HepG2 (cell line): ENCODE measurements at regions not wholly inside any gene's neighbourhood (a gene's known extent, or its start where the extent isn't known, plus 50 kb on each side); places are given as distances from the start of the nearest gene placed in this dataset.

Source experiments
- ATAC-seq: fragments of 200-7000 bp; cut with Tn5 transposase; 3 replicates; pipeline ENCODE4 v1.9.1; 2020; ENCODE audit warnings: mild to moderate bottlenecking, moderate library complexity
- BruUV-seq: library from RNA; stranded (reverse); fragments of 400-500 nt; replicated peaks from 2 replicates; lab custom pipeline; 2021; lab: Mats Ljungman, UMichigan
- CTCF ChIA-PET: fragments of 300-600 bp; formaldehyde crosslinking; extraction: SDS; loops from one replicate; lab custom pipeline; 2021; ENCODE audit warnings: low total read pairs, inconsistent platforms, low intra/inter-chr PET ratio; lab: Yijun Ruan, JAX
- POLR2A ChIA-PET: fragments of 350-600 bp; sonication (Branson Sonifier 250); formaldehyde crosslinking; loops from one replicate; lab custom pipeline; 2020; ENCODE audit warnings: antibody characterized with exemption, inconsistent platforms; lab: Yijun Ruan, JAX
- DNase-seq: peaks from one replicate; pipeline ENCODE4 v3.0.0-alpha.2; 2015; ENCODE audit warnings: low spot score
- FAIRE-seq: peaks from 3 replicates; lab custom pipeline; 2011; peaks lifted over from hg19 to GRCh38; lab: Jason Lieb, UNC
- H2AFZ ChIP-seq: one replicate; pipeline ENCODE4 v1.6.1; 2011; ENCODE audit warnings: low read length, inconsistent platforms
- H3K27ac ChIP-seq: fragments of 300-600 bp; 3 replicates; pipeline ENCODE4 v1.8.0; 2011; ENCODE audit warnings: mixed run types, mild to moderate bottlenecking, mixed read lengths, low read length, inconsistent platforms; ENCODE audit not compliant: insufficient read depth; ENCODE audit errors: extremely low read length
- H3K27me3 ChIP-seq, 2 experiments: fragments of 200-600 bp in 1 of 2; 2 replicates in 1 of 2; 3 replicates in 1 of 2; pipeline versions ENCODE4 v1.6.0 to v1.8.0; 2011; ENCODE audit warnings: low read length in 2 of 2, mild to moderate bottlenecking in 2 of 2, moderate library complexity in 2 of 2, inconsistent platforms in 1 of 2; ENCODE audit not compliant: insufficient read depth in 2 of 2, control insufficient read depth in 1 of 2
- H3K36me3 ChIP-seq, 2 experiments: fragments of 200-600 bp in 1 of 2; replicated peaks in 1 of 2; 2 replicates in 1 of 2; 3 replicates in 1 of 2; pipeline versions ENCODE4 v1.5.1 to v1.8.0; 2011; ENCODE audit warnings: low read length in 2 of 2, inconsistent platforms in 1 of 2; ENCODE audit not compliant: insufficient read depth in 2 of 2, control insufficient read depth in 1 of 2
- H3K4me1 ChIP-seq: 2 replicates; pipeline ENCODE4 v1.5.1; 2012; ENCODE audit warnings: low read length, inconsistent platforms; ENCODE audit not compliant: insufficient read depth
- H3K4me2 ChIP-seq: 2 replicates; pipeline ENCODE4 v1.6.0; 2011; ENCODE audit warnings: low read depth, low read length, inconsistent platforms
- H3K4me3 ChIP-seq, 3 experiments: fragments of 200-600 bp in 1 of 3; sonication (generic), shearing (Covaris generic) in 1 of 3; replicated peaks in 1 of 3; 2 replicates each; pipeline ENCODE4 v1.5.1; 2011 to 2016; ENCODE audit warnings: low read length in 3 of 3, inconsistent platforms in 2 of 3, low read depth in 2 of 3, mild to moderate bottlenecking in 2 of 3, control low read depth in 1 of 3, mixed read lengths in 1 of 3; ENCODE audit not compliant: insufficient read depth in 1 of 3
- H3K79me2 ChIP-seq: one replicate; pipeline ENCODE4 v1.6.1; 2011; ENCODE audit warnings: low read length, inconsistent platforms; ENCODE audit not compliant: insufficient read depth
- H3K9ac ChIP-seq: 2 replicates; pipeline ENCODE4 v1.6.0; 2011; ENCODE audit warnings: mild to moderate bottlenecking, low read depth, low read length, inconsistent platforms; ENCODE audit not compliant: insufficient read depth
- H3K9me3 ChIP-seq: 2 replicates; pipeline ENCODE4 v1.5.1; 2012; ENCODE audit warnings: mild to moderate bottlenecking, low read length
- H4K20me1 ChIP-seq: 2 replicates; pipeline ENCODE4 v1.6.0; 2011; ENCODE audit warnings: inconsistent platforms, mild to moderate bottlenecking, low read length, moderate library complexity; ENCODE audit not compliant: insufficient read depth
- AKAP8 ChIP-seq: sonication (generic); formaldehyde crosslinking; IDR thresholded peaks from 2 replicates; pipeline ENCODE4 v1.5.1; 2020; ENCODE audit warnings: mild to moderate bottlenecking, missing genetic modification reagents
- CEBPB ChIP-seq: IDR thresholded peaks from 2 replicates; pipeline ENCODE4 v1.6.1; 2011; ENCODE audit warnings: low read depth, low read length, improper control_type of control experiment, borderline replicate concordance
- FOXK2 ChIP-seq: fragments of 450-650 bp; IDR thresholded peaks from 2 replicates; pipeline ENCODE4 v1.6.1; 2016
- HNRNPLL ChIP-seq: fragments of 200-400 bp; formaldehyde crosslinking; IDR thresholded peaks from 2 replicates; pipeline ENCODE4 v1.6.1; 2017; ENCODE audit warnings: mild to moderate bottlenecking, low read depth, low read length; ENCODE audit not compliant: poor library complexity, severe bottlenecking
- MYNN ChIP-seq: sonication (generic); formaldehyde crosslinking; IDR thresholded peaks from 2 replicates; pipeline ENCODE4 v1.4.0; 2020; ENCODE audit warnings: mild to moderate bottlenecking, low read depth, missing genetic modification reagents
- NR2F1 ChIP-seq, 2 experiments: fragments of 450-650 bp in 1 of 2; formaldehyde crosslinking in 1 of 2; IDR thresholded peaks; 2 replicates each; pipeline versions ENCODE4 v1.5.0 to v1.6.1; 2016 to 2020; ENCODE audit warnings: mild to moderate bottlenecking in 1 of 2, missing compliant biosample characterization in 1 of 2, missing genetic modification reagents in 1 of 2, moderate library complexity in 1 of 2
- SMAD9 ChIP-seq: sonication (generic); formaldehyde crosslinking; IDR thresholded peaks from 2 replicates; pipeline ENCODE4 v1.5.1; 2020; ENCODE audit warnings: mild to moderate bottlenecking, missing genetic modification reagents
- ZNF274 ChIP-seq: sonication (generic); formaldehyde crosslinking; IDR thresholded peaks from 2 replicates; pipeline ENCODE4 v1.5.1; 2020; ENCODE audit warnings: mild to moderate bottlenecking, missing genetic modification reagents
- ZNF337 ChIP-seq: sonication (generic); formaldehyde crosslinking; IDR thresholded peaks from 2 replicates; pipeline ENCODE4 v1.5.1; 2020; ENCODE audit warnings: missing genetic modification reagents, low read depth, mild to moderate bottlenecking, borderline replicate concordance
- ZNF441 ChIP-seq: sonication (generic); formaldehyde crosslinking; IDR thresholded peaks from 2 replicates; pipeline ENCODE4 v1.7.0; 2021; ENCODE audit warnings: missing genetic modification reagents, borderline replicate concordance
- ZNF577 ChIP-seq: sonication (generic); formaldehyde crosslinking; IDR thresholded peaks from 2 replicates; pipeline ENCODE4 v1.4.0; 2020; ENCODE audit warnings: mild to moderate bottlenecking, low read depth, missing genetic modification reagents, borderline replicate concordance
- WGBS: methylation state at CpG from one replicate; pipeline ENCODE4 v1.1.6; 2017; ENCODE audit warnings: low lambda C conversion rate; 5-methylcytosine and 5-hydroxymethylcytosine counted together
- in situ Hi-C: cut with HindIII; loops from 2 replicates; pipeline ENCODE4 v1.10.0; 2017; ENCODE audit warnings: low pct_unique_long_range_greater_than_20kb; ENCODE audit not compliant: extremely low pct_ligation_motif_present
- intact Hi-C: fragments of 100-400 bp; cut with micrococcal nuclease; formaldehyde crosslinking; loops from one replicate; pipeline ENCODE4 v1.10.0; 2022; ENCODE audit not compliant: unreplicated experiment
- TF ChIP-seq, protein P1 (sequence below): IDR thresholded peaks from 2 replicates; pipeline ENCODE4 v1.6.1; 2016; ENCODE audit warnings: missing biosample characterization, missing genetic modification reagents, low read depth
- TF ChIP-seq, protein P2 (sequence below): sonication (generic); formaldehyde crosslinking; IDR thresholded peaks from 2 replicates; pipeline ENCODE4 v1.5.0; 2020; ENCODE audit warnings: missing genetic modification reagents, mild to moderate bottlenecking, borderline replicate concordance
- TF ChIP-seq, protein P3 (sequence below): sonication (generic); formaldehyde crosslinking; IDR thresholded peaks from 2 replicates; pipeline ENCODE4 v1.4.0; 2020; ENCODE audit warnings: missing genetic modification reagents
- TF ChIP-seq, protein P4 (sequence below): sonication (generic); formaldehyde crosslinking; IDR thresholded peaks from 2 replicates; pipeline ENCODE4 v1.4.0; 2020; ENCODE audit warnings: missing genetic modification reagents, mild to moderate bottlenecking, borderline replicate concordance
- TF ChIP-seq, protein P5 (sequence below): sonication (generic); IDR thresholded peaks from 2 replicates; pipeline ENCODE4 v1.6.1; 2016; ENCODE audit warnings: low read depth, borderline replicate concordance

DNA sequence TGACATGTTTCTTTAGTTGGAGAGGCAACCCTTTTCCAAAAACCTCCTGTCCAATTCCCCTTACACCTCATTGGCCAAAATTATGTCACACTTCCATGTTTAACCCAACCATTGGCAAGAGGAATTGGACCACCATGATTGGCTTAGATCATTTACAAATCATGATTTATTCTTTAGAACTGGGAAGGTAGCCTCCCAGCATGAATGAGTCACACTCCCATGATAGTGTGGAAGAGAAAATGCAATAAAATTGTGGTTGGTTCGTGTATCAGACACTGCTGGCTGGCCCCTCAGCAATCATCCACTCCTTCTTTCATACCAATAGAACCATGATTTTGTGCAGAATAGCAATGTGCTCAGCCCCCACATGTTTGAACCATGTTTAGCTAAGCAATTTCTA, 156.6 kb upstream of the ACVR2A start (continued):
- TF ChIP-seq ZNF577 (CRISPR knock-in tag), result no peak
- no peak for TF ChIP-seq NR2F1 (CRISPR knock-in tag; IDR thresholded peaks at IDR 0.05)
- no peak for TF ChIP-seq FOXK2
- TF ChIP-seq ZNF274 (CRISPR knock-in tag), result no peak

DNA sequence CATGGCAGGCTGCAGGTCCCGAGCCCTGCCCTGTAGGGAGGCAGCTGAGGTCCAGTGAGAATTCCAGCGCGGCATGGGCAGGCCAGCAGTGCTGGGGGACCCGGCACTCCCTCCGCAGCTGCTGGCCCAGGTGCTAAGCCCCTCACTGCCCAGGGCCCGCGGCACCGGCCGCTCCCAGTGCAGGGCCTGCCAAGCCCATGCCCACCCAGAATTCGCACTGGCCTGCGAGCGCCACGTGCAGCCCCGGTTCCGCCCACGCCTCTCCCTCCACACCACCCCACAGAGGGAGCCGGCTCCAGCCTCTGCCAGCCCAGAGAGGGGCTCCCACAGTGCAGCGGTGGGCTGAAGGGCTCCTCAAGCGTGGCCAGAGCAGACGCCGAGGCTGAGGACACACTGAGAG, 158.5 kb upstream of the ACVR2A start:
- no peak overlapping the region for H3K4me3 ChIP-seq
- H3K4me1 ChIP-seq, result no peaks in the 10 kb centered on the region
- no peaks in the 10 kb centered on the region for H3K27me3 ChIP-seq
- DNase-seq (no peak), ATAC-seq (no peak; the same call in 2 of the 3 replicates), FAIRE-seq (no peak)
- H3K9ac ChIP-seq, result no peak overlapping the region
- H3K36me3 ChIP-seq, result no peaks in the 10 kb centered on the region
- H3K79me2 ChIP-seq, result no peaks in the 10 kb centered on the region
- no peak overlapping the region for H3K4me2 ChIP-seq
- H3K9me3 ChIP-seq, result no peaks in the 10 kb centered on the region
- intact Hi-C loops, result no loop called here
- no TSS peak for BruUV-seq
- no peaks in the 10 kb centered on the region for H4K20me1 ChIP-seq
- in situ Hi-C loops, result no loop called here
- CTCF ChIA-PET, result no interaction called here
- no peak overlapping the region for H2AFZ ChIP-seq
- POLR2A ChIA-PET, result no interaction called here
- no peak overlapping the region for H3K27ac ChIP-seq
- WGBS, result 42% methylated on average over 10 of the region's 21 CpGs
- TF ChIP-seq ZNF337 (CRISPR knock-in tag) (no peak), AKAP8 (CRISPR knock-in tag) (no peak), HNRNPLL (no peak), ZNF441 (CRISPR knock-in tag) (no peak), MYNN (CRISPR knock-in tag) (no peak), CEBPB (no peak), SMAD9 (no peak)
- TF ChIP-seq, protein P1, sequence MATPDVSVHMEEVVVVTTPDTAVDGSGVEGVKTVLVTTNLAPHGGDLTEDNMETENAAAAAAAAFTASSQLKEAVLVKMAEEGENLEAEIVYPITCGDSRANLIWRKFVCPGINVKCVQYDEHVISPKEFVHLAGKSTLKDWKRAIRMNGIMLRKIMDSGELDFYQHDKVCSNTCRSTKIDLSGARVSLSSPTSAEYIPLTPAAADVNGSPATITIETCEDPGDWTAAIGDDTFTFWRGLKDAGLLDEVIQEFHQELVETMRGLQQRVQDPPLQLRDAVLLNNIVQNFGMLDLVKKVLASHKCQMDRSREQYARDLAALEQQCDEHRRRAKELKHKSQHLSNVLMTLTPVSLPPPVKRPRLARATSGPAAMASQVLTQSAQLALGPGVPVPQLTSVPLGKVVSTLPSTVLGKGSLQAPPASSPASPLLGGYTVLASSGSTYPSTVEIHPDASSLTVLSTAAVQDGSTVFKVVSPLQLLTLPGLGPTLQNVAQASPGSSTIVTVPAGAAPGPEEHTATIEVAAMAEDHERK (CRISPR knock-in tag), result no peak
- TF ChIP-seq, protein P2, sequence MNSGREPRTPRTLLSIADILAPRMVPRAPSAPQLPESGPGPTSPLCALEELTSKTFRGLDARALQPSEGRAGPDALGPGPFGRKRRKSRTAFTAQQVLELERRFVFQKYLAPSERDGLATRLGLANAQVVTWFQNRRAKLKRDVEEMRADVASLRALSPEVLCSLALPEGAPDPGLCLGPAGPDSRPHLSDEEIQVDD (CRISPR knock-in tag), result no peak
- TF ChIP-seq, protein P3, sequence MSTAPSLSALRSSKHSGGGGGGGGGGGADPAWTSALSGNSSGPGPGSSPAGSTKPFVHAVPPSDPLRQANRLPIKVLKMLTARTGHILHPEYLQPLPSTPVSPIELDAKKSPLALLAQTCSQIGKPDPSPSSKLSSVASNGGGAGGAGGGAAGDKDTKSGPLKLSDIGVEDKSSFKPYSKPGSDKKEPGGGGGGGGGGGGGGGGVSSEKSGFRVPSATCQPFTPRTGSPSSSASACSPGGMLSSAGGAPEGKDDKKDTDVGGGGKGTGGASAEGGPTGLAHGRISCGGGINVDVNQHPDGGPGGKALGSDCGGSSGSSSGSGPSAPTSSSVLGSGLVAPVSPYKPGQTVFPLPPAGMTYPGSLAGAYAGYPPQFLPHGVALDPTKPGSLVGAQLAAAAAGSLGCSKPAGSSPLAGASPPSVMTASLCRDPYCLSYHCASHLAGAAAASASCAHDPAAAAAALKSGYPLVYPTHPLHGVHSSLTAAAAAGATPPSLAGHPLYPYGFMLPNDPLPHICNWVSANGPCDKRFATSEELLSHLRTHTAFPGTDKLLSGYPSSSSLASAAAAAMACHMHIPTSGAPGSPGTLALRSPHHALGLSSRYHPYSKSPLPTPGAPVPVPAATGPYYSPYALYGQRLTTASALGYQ (CRISPR knock-in tag), result no peak
- TF ChIP-seq, protein P4, sequence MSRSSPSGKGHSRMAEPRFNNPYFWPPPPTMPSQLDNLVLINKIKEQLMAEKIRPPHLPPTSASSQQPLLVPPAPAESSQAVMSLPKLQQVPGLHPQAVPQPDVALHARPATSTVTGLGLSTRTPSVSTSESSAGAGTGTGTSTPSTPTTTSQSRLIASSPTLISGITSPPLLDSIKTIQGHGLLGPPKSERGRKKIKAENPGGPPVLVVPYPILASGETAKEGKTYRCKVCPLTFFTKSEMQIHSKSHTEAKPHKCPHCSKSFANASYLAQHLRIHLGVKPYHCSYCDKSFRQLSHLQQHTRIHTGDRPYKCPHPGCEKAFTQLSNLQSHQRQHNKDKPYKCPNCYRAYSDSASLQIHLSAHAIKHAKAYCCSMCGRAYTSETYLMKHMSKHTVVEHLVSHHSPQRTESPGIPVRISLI (CRISPR knock-in tag), result no peak
- TF ChIP-seq, protein P5, sequence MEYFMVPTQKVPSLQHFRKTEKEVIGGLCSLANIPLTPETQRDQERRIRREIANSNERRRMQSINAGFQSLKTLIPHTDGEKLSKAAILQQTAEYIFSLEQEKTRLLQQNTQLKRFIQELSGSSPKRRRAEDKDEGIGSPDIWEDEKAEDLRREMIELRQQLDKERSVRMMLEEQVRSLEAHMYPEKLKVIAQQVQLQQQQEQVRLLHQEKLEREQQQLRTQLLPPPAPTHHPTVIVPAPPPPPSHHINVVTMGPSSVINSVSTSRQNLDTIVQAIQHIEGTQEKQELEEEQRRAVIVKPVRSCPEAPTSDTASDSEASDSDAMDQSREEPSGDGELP, result no peak
